GM19240 (cell line): ENCODE measurements at regions not wholly inside any gene's neighbourhood (a gene's known extent, or its start where the extent isn't known, plus 50 kb on each side); places are given as distances from the start of the nearest gene placed in this dataset.
"Not testable (repeated sequence)": the region's sequence is repeated elsewhere in the genome, so short reads cannot be mapped to it uniquely, and the experiment has no call there.

Source experiments
- DNase-seq: peaks from one replicate; pipeline ENCODE4 v3.0.0; 2011; ENCODE audit warnings: low spot score; ENCODE audit not compliant: insufficient read length

DNA sequence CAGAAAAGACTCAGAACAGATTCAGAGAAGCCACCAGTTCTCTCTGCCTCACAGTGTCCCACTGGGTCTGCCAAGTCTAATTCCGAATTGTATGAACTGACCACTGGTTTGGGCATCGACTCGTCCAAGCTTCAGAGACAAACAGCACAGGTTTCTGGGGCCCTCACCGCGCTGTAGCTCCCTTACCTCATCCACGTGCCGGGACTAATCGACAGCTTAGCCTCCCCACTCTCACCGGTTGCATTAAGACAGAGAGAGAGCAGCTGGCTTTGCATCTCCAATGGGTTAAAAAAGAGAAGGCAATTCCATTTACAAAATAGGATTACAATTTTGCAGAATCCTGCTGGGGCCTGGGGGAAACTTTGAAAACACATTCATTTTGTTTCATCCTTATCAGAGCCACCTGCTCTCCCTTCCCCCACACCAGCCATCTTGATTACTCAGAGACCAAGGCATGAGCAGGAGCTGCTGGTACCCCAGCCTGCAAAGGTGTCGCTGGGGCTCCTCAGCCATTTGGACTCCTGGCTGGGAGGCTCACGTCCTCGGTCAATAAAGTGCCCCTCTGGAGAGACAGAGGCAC, 95.3 kb upstream of the RPL38 start:
- DNase-seq = no peak

DNA sequence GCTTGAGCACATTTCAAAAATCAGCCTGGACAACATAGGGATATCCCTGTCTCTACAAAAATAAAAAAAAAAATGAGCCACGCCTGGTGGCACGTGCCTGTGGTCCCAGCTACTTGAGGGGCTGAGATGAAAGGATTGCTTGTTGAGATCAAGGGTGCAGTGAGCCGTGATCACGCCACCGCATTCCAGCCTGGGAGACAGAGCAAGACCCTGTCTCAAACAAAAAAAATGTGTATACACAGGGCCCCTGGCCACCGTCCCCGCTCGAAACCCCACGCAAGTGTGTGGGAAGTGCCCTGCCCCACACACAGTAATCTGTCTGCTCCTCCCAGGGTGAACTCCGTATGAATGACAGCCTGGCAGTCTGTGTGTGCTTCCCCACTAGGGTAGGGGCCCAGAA, 93.0 kb upstream of the RPL38 start:
- DNase-seq = no peak

- no peak for DNase-seq
Measured at GRCh38 chr17:74113326-74113725, 90.2 kb upstream of the RPL38 start.

DNA sequence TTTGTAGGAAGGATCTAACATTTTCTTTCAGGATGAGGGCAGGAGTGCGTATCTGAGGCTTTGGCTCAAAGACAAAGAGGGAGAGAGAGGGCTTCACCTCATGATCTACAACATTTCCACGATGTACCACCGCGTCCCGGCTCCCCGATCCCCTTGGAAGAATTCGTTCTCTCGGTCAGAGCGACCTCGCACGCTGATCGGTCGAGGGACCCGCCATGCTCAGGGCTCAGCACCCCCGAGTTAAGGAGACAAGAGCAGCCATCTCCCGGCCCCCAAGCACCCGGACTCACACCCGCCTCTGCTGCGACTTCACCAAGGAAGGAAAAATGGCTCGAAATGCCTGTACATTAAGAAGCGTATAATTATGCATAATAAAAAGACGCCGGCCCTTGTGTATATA, 89.5 kb upstream of the RPL38 start:
- DNase-seq = no peak

DNA sequence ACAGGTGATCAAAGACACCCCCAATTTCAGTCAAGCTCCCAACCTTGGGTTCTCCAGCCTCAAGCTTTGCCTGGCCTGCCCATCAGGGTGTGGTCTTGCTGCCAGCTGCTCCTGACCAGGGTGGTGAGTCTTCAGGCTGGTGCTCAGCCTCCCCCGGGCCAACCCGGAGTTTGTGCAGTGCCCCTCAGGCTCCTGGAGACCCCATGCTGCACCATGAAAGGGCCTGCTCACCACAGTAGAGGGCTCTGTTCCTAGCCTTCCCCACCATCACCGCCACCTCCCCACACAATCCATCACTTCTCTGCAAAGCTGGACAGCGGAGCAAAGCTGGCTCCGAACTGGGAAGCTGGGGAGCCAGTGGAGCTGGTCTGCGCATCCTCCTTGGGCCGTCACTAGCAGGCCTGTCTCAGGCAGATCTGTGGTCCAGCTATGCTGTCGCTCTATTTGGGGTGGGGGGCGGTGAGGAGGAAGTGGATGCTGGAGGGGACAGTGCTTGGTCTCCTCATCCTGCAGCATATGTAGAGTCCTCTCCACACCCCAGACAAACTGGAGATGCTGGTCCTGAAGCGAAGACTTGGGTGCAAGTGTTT, 88.5 kb upstream of the RPL38 start:
- DNase-seq = no peak

- DNase-seq = no peak
Measured at GRCh38 chr17:74115586-74115985, 87.9 kb upstream of the RPL38 start.

DNA sequence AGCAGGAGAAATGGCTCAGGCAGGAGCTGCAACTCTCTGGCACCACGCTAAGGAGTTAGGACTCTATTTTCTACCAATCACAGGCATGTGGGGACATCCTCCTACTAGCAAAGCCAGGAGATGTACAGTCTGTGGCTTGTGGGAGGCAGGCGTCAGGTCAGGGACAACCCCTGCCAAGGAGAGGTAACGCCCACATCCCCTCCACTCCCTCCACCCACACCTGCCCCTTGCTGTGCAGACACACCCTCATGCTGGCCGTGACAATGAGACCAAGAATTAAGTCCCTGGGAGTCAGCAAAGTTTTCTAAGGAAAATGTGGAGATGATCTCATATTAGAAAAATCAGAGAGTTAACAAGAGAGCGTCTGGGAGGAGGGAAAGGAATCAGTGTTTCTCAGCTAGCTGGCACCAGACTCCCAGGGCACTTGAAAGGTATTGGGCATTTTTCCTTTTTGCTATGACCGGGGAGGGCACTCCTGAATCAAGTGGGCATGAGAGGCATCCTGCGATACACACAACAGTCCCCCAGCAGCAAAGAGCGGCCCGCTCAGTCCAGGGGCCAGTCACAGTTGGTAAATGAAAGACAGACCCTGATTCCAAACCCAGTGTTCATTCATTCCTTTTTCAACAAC, 87.3 kb upstream of the RPL38 start:
- DNase-seq = no peak

DNA sequence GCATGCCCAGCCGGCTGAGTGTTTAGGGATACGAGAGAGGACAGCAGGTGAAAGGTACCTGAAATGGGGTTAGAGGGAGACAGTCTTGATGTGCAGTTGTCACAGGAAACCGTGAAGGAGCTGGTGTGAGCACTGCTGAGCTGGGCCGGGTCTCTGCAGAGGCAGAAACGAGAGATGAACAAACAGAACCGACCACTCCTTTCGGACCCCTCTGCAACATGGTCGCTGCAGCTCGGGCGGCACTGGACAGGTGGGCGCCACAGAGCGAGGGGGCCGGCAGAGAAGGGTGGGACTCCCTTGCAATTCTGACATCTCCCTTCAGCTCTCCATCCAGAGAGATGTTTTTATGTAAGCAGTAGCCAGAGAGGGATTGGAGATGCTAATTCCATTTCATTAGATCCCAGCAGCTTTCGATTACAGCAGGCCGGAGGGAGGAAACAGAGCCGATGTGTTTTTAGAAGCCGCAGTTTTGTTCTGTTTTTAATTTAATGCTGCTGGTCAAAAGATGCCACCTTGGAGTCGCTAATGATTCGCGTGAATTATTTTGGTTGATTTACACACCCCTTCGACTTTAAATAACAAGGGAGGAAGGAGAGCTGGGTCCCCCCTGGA, 86.3 kb upstream of the RPL38 start:
- DNase-seq = no peak

DNA sequence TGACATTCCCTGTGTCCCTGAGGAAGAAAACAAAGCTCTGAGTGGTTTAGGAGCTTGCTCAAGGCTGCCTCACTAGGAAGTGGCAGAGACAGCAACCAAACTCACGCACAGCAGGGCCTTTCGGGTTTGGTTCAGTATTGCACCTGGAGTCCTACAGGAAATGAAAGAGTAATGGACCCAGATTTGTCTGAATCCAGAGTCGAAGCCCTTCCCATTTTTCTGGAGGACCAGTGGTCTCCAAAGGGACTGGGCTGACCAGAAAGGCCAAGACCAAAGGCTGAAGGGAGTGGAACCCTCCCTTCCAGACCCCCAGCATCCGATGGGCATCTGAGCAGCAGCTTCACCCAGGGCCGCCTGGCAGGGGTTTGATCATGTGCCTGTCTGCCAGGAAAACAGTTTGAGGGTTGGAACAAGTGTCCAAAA, 85.5 kb upstream of the RPL38 start:
- DNase-seq = no peak

- DNase-seq = no peak
Measured at GRCh38 chr17:74118504-74118903, 85.0 kb upstream of the RPL38 start.

DNA sequence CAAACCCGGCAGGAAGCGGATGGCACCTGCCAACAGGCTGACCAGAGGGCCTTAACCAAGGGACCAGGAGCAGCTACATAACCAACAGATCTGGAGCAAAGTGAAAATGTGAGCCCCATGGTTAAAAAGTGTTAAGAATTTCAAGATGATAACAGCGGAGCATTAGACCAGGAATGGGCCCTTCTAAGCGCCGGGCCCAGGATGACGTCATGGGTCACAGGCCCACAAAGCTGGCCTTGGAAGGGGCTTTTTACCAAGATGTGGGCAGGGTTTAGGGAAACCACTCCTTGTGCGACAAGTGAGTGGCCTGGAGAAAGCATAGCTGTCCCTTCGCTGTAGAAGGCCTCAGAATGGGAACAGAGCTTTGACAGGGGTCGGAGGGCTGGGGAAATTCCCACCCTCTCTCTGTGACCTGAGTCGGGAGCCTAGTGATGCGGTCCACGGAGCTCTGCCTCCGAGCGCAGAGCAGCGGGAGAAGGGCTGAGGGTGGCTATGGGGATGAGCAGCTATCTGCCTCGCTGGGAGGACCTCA, 84.4 kb upstream of the RPL38 start:
- no peak for DNase-seq

GRCh38 chr17:74119965-74120364, 83.5 kb upstream of the RPL38 start:
- no peak for DNase-seq

GRCh38 chr17:74123350-74123749, 80.1 kb upstream of the RPL38 start:
- DNase-seq = no peak

GRCh38 chr17:74123866-74124444, 79.5 kb upstream of the RPL38 start:
- no peak for DNase-seq

- DNase-seq = no peak
Measured at GRCh38 chr17:74125156-74125555, 78.3 kb upstream of the RPL38 start.

DNA sequence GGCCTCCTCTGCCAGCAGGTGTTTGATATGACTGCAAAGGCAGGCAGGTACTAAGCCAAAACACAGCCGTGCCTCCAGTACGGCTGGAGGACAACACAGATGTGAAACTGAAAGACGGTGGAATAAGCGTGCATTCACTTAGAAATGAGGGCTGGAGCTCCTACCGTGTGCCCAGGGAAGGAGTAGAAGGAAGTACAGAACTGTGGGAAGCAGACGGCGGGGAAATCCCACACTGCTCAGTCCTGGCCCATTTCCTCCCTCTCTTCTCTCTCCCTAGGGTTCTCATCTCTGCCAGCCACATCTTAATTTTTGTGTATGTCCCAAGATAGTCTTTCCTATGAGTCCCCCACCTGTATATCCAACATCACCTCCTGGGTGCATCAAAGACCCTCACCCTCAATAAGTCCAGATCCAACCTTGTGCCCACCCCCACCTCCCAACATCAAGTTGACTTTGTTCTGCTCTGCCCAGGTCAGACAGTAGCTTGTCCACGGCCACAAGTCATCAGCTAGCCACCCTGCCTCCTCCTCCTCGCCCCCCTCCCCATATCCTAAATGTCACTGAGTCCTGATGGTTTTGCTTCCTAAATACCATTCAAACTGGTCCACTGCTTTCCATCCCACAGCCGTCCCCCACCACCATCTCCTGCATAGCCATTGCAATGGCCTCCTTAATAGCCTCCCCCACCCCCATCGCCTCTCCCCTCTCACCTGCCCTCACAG, 77.1 kb upstream of the RPL38 start:
- no peak for DNase-seq

DNA sequence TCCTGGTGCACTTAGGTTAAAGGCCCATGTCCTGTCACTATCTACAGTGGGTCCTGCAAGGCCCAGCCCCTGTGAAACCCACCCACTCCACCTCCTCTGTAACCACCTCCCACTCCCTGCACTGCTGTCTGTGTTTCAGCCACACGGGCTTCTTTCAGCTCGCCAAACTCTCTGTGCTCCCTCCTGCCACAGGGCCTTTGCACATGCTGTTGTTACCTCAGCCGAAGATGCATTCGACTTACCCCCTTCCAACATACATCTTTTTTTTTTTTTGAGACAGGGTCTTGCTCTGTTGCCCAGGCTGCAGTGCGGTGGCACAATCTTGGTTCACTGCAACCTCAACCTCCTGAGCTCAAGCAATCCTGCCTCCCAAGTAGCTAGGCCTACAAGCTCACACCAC, 76.5 kb upstream of the RPL38 start:
- DNase-seq = no peak

DNA sequence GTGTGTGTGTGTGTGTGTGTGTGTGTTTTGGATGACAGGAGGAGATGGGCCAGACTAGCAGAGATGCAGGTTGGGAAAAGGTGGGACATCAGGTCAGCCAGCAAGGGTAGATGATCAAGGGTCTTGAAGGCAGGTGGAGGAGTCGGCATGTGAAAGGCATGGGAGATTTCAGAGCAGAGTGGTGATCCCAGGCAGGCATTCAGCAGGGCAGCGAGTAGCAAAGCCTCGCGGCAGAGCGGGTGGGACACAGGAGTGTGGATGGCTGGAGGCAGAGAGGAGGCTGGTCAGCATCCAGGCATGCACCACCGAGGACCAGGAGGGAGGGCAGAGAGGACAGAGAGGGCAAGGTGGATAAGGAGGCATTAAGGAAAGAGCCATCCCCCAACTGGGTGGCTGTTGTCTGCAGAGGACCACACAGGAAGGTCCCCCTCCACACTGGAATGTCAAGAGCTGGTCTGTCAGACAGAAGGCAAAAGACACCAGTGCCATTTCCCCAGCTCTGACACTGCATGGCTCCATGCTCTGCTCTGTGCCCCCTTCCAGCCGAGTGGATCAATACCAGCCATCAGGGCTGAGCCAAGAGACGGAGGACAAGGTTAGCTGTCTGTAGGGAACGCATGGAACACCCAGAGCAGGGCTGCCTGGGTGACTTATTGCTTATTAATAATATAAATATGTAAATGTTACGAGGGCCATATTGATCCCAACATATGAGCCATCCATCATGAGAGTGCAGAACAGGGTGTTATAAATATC, 74.8 kb upstream of the RPL38 start:
- DNase-seq = no peak

DNA sequence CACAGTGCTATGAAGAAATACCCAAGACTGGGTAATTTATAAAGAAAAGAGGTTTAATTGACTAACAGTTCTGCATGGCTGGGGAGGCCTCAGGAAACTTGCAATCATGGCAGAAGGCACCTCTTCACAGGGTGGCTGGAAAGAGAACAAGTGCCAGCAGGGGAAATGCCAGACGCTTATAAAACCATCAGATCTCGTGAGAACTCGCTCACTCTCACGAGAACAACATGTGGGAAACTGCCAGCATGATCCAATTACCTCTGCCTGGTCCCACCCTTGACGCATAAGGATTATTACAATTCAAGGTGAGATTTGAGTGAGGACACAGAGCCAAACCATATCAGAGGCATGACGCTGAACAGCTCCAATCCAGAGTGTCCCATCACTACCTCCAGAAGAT, 73.7 kb upstream of the RPL38 start:
- DNase-seq = not testable (repeated sequence)

- no peak for DNase-seq
Measured at GRCh38 chr17:74130276-74130675, 73.2 kb upstream of the RPL38 start.

DNA sequence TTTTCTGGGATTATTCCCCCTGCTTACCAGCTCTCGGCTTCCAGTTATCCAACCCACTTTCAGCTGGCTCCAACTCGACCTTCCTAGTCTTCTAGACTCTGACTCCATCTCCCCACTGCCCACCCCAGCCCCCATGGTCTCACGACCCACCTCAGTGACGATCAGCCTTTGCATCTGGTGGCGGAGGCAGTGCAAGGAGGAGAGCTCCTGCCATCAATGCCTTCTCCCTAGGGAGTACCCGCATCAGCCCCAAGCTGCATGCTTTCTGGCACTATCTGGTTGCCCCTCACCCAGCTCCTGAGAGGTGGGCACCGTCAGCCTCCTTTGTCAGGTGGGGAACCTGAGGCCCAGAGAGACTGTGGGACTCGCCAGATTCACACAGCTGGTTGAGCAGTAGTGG, 72.6 kb upstream of the RPL38 start:
- no peak for DNase-seq
